ENCODE measurements at regions not wholly inside any gene's neighbourhood (a gene's known extent, or its start where the extent isn't known, plus 50 kb on each side); places are given as distances from the start of the nearest gene placed in this dataset.

DNA sequence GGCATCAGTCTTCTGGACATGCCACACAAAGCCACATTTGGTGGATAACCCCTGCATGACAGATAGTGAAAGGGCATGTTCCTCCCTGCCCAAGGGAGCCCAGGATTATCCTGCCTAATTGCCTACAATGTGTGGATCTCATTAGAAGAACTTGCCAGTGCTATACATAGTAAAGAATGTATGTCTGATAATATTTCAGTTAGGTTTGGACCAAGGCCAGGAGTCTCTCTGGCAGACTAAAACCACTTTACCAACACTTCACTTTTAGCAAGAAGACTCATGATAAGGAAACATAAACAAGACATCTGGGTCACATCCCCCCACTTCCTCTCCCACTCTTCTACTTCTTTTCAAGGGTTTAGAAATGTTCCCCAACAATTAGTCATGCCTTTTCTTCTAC lies 196.7 kb downstream of the MTERF1 start (continued):
- TF ChIP-seq, protein P1, sequence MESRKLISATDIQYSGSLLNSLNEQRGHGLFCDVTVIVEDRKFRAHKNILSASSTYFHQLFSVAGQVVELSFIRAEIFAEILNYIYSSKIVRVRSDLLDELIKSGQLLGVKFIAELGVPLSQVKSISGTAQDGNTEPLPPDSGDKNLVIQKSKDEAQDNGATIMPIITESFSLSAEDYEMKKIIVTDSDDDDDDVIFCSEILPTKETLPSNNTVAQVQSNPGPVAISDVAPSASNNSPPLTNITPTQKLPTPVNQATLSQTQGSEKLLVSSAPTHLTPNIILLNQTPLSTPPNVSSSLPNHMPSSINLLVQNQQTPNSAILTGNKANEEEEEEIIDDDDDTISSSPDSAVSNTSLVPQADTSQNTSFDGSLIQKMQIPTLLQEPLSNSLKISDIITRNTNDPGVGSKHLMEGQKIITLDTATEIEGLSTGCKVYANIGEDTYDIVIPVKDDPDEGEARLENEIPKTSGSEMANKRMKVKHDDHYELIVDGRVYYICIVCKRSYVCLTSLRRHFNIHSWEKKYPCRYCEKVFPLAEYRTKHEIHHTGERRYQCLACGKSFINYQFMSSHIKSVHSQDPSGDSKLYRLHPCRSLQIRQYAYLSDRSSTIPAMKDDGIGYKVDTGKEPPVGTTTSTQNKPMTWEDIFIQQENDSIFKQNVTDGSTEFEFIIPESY (CRISPR knock-in tag; IDR thresholded peaks at IDR 0.05) = no peak
- TF ChIP-seq CBFA2T2 (conservative IDR thresholded peaks at IDR 0.05) (peak; percentile 52), ZNF174 (CRISPR knock-in tag; IDR thresholded peaks at IDR 0.05) (no peak), MYNN (IDR thresholded peaks at IDR 0.05) (no peak; the same call in 1 of the 2 replicates), MYNN (CRISPR knock-in tag; IDR thresholded peaks at IDR 0.05) (no peak), PCBP1 (IDR thresholded peaks at IDR 0.05; ENCODE audit: low read depth, low read length, poor library complexity, severe bottlenecking) (no peak), ZNF184 (CRISPR knock-in tag; IDR thresholded peaks at IDR 0.05) (no peak), MEF2D (tag; conservative IDR thresholded peaks at IDR 0.05; ENCODE audit: low read depth) (peak; percentile 84), ESRRB (CRISPR knock-in tag; IDR thresholded peaks at IDR 0.05; ENCODE audit: borderline replicate concordance) (no peak), CHCHD3 (CRISPR knock-in tag; IDR thresholded peaks at IDR 0.05) (no peak), GABPA (tag; conservative IDR thresholded peaks at IDR 0.05; ENCODE audit: low read depth) (0 out of 2 replicates have a peak, but pooled peaks have one; percentile 23), RBM39 (optimal IDR thresholded peaks at IDR 0.05; ENCODE audit: low read depth, low read length) (no peak), POLR2G (IDR thresholded peaks at IDR 0.05; ENCODE audit: low read depth, low read length) (no peak), SREBF2 (CRISPR knock-in tag; IDR thresholded peaks at IDR 0.05) (no peak), SIN3B (IDR thresholded peaks at IDR 0.05; ENCODE audit: low read depth) (no peak)
- TF ChIP-seq, protein P2, sequence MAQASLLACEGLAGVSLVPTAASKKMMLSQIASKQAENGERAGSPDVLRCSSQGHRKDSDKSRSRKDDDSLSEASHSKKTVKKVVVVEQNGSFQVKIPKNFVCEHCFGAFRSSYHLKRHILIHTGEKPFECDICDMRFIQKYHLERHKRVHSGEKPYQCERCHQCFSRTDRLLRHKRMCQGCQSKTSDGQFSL (CRISPR knock-in tag; IDR thresholded peaks at IDR 0.05) = no peak
- TF ChIP-seq, protein P2 (tag; IDR thresholded peaks at IDR 0.05) = no peak
- TF ChIP-seq, protein P3, sequence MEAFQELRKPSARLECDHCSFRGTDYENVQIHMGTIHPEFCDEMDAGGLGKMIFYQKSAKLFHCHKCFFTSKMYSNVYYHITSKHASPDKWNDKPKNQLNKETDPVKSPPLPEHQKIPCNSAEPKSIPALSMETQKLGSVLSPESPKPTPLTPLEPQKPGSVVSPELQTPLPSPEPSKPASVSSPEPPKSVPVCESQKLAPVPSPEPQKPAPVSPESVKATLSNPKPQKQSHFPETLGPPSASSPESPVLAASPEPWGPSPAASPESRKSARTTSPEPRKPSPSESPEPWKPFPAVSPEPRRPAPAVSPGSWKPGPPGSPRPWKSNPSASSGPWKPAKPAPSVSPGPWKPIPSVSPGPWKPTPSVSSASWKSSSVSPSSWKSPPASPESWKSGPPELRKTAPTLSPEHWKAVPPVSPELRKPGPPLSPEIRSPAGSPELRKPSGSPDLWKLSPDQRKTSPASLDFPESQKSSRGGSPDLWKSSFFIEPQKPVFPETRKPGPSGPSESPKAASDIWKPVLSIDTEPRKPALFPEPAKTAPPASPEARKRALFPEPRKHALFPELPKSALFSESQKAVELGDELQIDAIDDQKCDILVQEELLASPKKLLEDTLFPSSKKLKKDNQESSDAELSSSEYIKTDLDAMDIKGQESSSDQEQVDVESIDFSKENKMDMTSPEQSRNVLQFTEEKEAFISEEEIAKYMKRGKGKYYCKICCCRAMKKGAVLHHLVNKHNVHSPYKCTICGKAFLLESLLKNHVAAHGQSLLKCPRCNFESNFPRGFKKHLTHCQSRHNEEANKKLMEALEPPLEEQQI (IDR thresholded peaks at IDR 0.05) = no peak
- TF ChIP-seq, protein P4, sequence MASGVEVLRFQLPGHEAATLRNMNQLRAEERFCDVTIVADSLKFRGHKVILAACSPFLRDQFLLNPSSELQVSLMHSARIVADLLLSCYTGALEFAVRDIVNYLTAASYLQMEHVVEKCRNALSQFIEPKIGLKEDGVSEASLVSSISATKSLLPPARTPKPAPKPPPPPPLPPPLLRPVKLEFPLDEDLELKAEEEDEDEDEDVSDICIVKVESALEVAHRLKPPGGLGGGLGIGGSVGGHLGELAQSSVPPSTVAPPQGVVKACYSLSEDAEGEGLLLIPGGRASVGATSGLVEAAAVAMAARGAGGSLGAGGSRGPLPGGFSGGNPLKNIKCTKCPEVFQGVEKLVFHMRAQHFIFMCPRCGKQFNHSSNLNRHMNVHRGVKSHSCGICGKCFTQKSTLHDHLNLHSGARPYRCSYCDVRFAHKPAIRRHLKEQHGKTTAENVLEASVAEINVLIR (CRISPR knock-in tag; IDR thresholded peaks at IDR 0.05) = no peak
